Activated CD8-positive, alpha-beta memory T cell treated with anti-CD3 and anti-CD28 coated beads, Interleukin-2, amount 10 ng/mL, durations not matched to agents 7 days and 5 days (primary cell): ENCODE measurements at regions not wholly inside any gene's neighbourhood (a gene's known extent, or its start where the extent isn't known, plus 50 kb on each side); places are given as distances from the start of the nearest gene placed in this dataset.

ENCODE experiments used
- ATAC-seq: fragments of 150-1000 bp; cut with Tn5 transposase; one replicate; pipeline ENCODE4 v1.10.0; 2021; ENCODE audit warnings: moderate library complexity
- CTCF ChIA-PET: fragments of 350-600 bp; sonication (Branson Sonifier 250); formaldehyde crosslinking; loops from one replicate; lab custom pipeline; 2021; ENCODE audit warnings: antibody characterized with exemption; lab: Charles Lee
- DNase-seq: peaks from one replicate; pipeline ENCODE4 v3.0.0-alpha.2; 2020
- H3K27ac Mint-ChIP-seq: one replicate; pipeline ENCODE4 v1.8.0; 2021; ENCODE audit warnings: mild to moderate bottlenecking, mixed read lengths
- H3K27me3 Mint-ChIP-seq: one replicate; pipeline ENCODE4 v1.8.0; 2021; ENCODE audit warnings: mixed read lengths
- H3K36me3 Mint-ChIP-seq: one replicate; pipeline ENCODE4 v1.8.0; 2021; ENCODE audit warnings: mild to moderate bottlenecking, mixed read lengths
- H3K4me1 Mint-ChIP-seq: one replicate; pipeline ENCODE4 v1.8.0; 2021; ENCODE audit warnings: mixed read lengths
- H3K4me3 Mint-ChIP-seq: one replicate; pipeline ENCODE4 v1.8.0; 2021; ENCODE audit warnings: mild to moderate bottlenecking, moderate library complexity, mixed read lengths
- H3K9me3 Mint-ChIP-seq: one replicate; pipeline ENCODE4 v1.8.0; 2022; ENCODE audit warnings: low read depth, mixed read lengths

DNA sequence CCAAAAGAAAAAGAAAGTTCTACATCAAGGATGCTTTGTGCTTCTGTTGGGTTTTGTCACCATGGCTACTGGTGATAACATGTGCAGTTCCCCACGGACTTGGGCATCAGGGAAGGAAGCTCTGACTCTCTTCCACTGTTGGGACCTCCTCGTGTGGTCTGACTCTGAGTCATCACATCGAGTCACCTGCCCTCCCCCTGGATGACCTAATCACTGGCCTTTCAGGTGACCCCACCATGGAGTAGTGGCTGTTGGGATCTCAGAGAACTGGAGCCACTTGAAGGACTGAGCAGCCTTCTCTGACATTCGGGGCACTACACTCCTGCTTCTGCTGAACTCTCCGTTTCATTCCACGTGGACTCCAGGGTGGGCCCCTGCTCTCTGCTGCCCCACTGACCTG lies 60.8 kb upstream of the DOCK1 start:
- H3K9me3 Mint-ChIP-seq, result peaks cover 2% of the 10 kb centered on the region
- H3K27me3 Mint-ChIP-seq, result no peaks in the 10 kb centered on the region
- H3K27ac Mint-ChIP-seq, result no peak overlapping the region
- DNase-seq (no peak), ATAC-seq (no peak)
- no peaks in the 10 kb centered on the region for H3K36me3 Mint-ChIP-seq
- no peak overlapping the region for H3K4me3 Mint-ChIP-seq
- CTCF ChIA-PET, result no interaction called here
- no peaks in the 10 kb centered on the region for H3K4me1 Mint-ChIP-seq

GRCh38 chr10:126846469-126846868 lies 58.8 kb upstream of the DOCK1 start:
- H3K4me1 Mint-ChIP-seq, result no peaks in the 10 kb centered on the region
- ATAC-seq (no peak), DNase-seq (no peak)
- H3K36me3 Mint-ChIP-seq, result no peaks in the 10 kb centered on the region
- H3K9me3 Mint-ChIP-seq, result peaks cover 2% of the 10 kb centered on the region
- no peaks in the 10 kb centered on the region for H3K27me3 Mint-ChIP-seq
- no peak overlapping the region for H3K27ac Mint-ChIP-seq
- CTCF ChIA-PET, result no interaction called here
- H3K4me3 Mint-ChIP-seq, result no peak overlapping the region

DNA sequence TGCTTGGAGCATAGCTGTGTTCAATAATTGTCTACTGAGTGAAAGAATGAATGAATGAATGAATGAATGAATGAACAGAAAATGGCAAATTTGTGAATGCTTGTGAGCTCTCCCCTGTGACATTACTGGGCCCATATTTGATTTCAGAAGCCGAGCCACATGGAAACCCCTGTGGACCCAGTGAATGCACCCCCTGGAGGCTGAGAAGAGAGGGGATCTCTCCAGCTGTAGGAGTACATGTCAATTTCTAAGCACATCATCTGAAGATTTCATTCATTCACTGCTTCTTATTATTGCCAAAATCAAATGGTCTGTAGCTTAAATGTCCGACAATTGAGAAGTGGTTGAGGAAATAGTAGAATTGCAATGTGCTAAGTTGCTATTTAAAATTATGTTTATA lies 58.3 kb upstream of the DOCK1 start:
- Mint-ChIP-seq H3K27ac (no peak overlapping the region), H3K4me3 (no peak overlapping the region), H3K4me1 (no peaks in the 10 kb centered on the region), H3K36me3 (no peaks in the 10 kb centered on the region), H3K9me3 (peaks cover 2% of the 10 kb centered on the region), H3K27me3 (no peaks in the 10 kb centered on the region)
- CTCF ChIA-PET, result no interaction called here
- DNase-seq (no peak), ATAC-seq (no peak)

DNA sequence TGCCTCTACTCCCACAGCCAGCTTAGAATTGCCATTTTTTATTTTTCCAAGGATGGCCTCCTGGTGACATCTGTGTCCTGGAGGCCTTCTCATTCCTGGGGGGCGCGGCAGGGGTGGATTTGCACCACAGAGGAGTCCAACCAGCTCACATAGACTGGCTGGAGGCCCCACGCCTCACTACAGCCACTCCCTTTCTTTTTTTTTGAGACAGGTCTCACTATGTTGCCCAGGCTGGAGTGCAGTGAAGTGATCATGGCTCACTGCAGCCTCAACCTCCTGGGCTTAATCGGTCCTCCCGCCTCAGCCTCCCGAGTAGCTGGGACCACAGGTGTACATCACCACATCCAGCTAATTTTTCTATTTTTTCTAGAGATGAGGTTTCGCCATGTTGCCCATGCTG lies 57.6 kb upstream of the DOCK1 start:
- H3K27ac Mint-ChIP-seq, result no peak overlapping the region
- no peaks in the 10 kb centered on the region for H3K36me3 Mint-ChIP-seq
- peaks cover 3% of the 10 kb centered on the region for H3K9me3 Mint-ChIP-seq
- CTCF ChIA-PET, result no interaction called here
- ATAC-seq, result no peak
- H3K4me3 Mint-ChIP-seq, result no peak overlapping the region
- no peaks in the 10 kb centered on the region for H3K4me1 Mint-ChIP-seq
- no peaks in the 10 kb centered on the region for H3K27me3 Mint-ChIP-seq
- no peak for DNase-seq

DNA sequence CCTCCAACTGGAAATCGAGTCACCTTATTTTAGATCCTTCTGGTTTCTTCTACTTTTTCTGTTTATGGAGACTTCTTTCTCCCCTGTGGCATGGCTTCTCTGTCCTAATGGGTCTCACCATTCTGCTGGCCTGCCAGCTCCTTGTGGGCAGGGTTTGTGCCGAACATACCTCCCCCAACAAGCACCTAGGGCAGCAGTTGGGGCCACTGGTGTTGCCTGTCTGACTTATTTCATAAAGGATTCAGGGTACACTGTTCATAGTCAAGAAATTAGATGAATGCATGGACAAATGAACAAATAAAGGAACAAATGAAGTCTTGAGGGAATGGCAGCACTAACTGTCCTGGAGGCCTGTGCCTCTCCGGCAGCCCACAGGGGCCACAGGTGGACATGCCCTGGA lies 55.6 kb upstream of the DOCK1 start:
- no peaks in the 10 kb centered on the region for H3K27me3 Mint-ChIP-seq
- no peak for ATAC-seq
- no peak for DNase-seq
- no peak overlapping the region for H3K27ac Mint-ChIP-seq
- H3K4me3 Mint-ChIP-seq, result no peak overlapping the region
- H3K9me3 Mint-ChIP-seq, result peaks cover 4% of the 10 kb centered on the region
- CTCF ChIA-PET, result no interaction called here
- H3K36me3 Mint-ChIP-seq, result no peaks in the 10 kb centered on the region
- H3K4me1 Mint-ChIP-seq, result no peaks in the 10 kb centered on the region

GRCh38 chr10:126851414-126852108 lies 53.7 kb upstream of the DOCK1 start:
- H3K4me3 Mint-ChIP-seq, result no peak overlapping the region
- no peak overlapping the region for H3K27ac Mint-ChIP-seq
- CTCF ChIA-PET, result no interaction called here
- H3K4me1 Mint-ChIP-seq, result no peaks in the 10 kb centered on the region
- no peaks in the 10 kb centered on the region for H3K36me3 Mint-ChIP-seq
- no peaks in the 10 kb centered on the region for H3K27me3 Mint-ChIP-seq
- H3K9me3 Mint-ChIP-seq, result peaks cover 2% of the 10 kb centered on the region
- ATAC-seq, result no peak
- no peak for DNase-seq

GRCh38 chr10:126854726-126855495 lies 50.3 kb upstream of the DOCK1 start:
- H3K36me3 Mint-ChIP-seq, result no peaks in the 10 kb centered on the region
- DNase-seq (no peak), ATAC-seq (no peak)
- H3K4me1 Mint-ChIP-seq, result no peaks in the 10 kb centered on the region
- H3K27me3 Mint-ChIP-seq, result no peaks in the 10 kb centered on the region
- H3K4me3 Mint-ChIP-seq, result no peak overlapping the region
- no peak overlapping the region for H3K27ac Mint-ChIP-seq
- peaks cover 6% of the 10 kb centered on the region for H3K9me3 Mint-ChIP-seq
- CTCF ChIA-PET, result no interaction called here
